GM19468 (cell line): ENCODE measurements at regions not wholly inside any gene's neighbourhood (a gene's known extent, or its start where the extent isn't known, plus 50 kb on each side); places are given as distances from the start of the nearest gene placed in this dataset.
"Not testable (repeated sequence)": the region's sequence is repeated elsewhere in the genome, so short reads cannot be mapped to it uniquely, and the experiment has no call there.

ENCODE experiments used
- ATAC-seq: cut with Tn5 transposase; IDR thresholded peaks from one replicate; pipeline ENCODE4 v1.9.1; 2021; ENCODE audit warnings: mild to moderate bottlenecking, moderate library complexity, moderate number of reproducible peaks; ENCODE audit not compliant: unreplicated experiment; ENCODE audit errors: extremely low read depth

GRCh38 chr2:121133551-121134319 is 151.3 kb downstream of the TFCP2L1 start:
- ATAC-seq = no peak

GRCh38 chr2:121134728-121135127 is 150.3 kb downstream of the TFCP2L1 start:
- no peak for ATAC-seq

- no peak for ATAC-seq
Measured at GRCh38 chr2:121135168-121135853, 149.7 kb downstream of the TFCP2L1 start.

GRCh38 chr2:121136323-121136722 is 148.7 kb downstream of the TFCP2L1 start:
- no peak for ATAC-seq

- no peak for ATAC-seq
Measured at GRCh38 chr2:121137571-121137970, 147.4 kb downstream of the TFCP2L1 start.

GRCh38 chr2:121140734-121141133 is 144.3 kb downstream of the TFCP2L1 start:
- no peak for ATAC-seq

GRCh38 chr2:121142452-121142851 is 142.6 kb downstream of the TFCP2L1 start:
- ATAC-seq = no peak

GRCh38 chr2:121144111-121144510 is 140.9 kb downstream of the TFCP2L1 start:
- no peak for ATAC-seq

GRCh38 chr2:121146630-121147029 is 138.4 kb downstream of the TFCP2L1 start:
- ATAC-seq = no peak

- no peak for ATAC-seq
Measured at GRCh38 chr2:121147766-121148165, 137.2 kb downstream of the TFCP2L1 start.

GRCh38 chr2:121148481-121148880 is 136.5 kb downstream of the TFCP2L1 start:
- ATAC-seq = no peak

- ATAC-seq = no peak
Measured at GRCh38 chr2:121149384-121149783, 135.6 kb downstream of the TFCP2L1 start.

GRCh38 chr2:121150126-121150525 is 134.9 kb downstream of the TFCP2L1 start:
- ATAC-seq = no peak

- ATAC-seq = no peak
Measured at GRCh38 chr2:121150713-121151112, 134.3 kb downstream of the TFCP2L1 start.

- no peak for ATAC-seq
Measured at GRCh38 chr2:121151311-121152109, 133.5 kb downstream of the TFCP2L1 start.

- no peak for ATAC-seq
Measured at GRCh38 chr2:121152861-121153260, 132.1 kb downstream of the TFCP2L1 start.

- no peak for ATAC-seq
Measured at GRCh38 chr2:121153516-121153915, 131.5 kb downstream of the TFCP2L1 start.

GRCh38 chr2:121155502-121156056 is 129.4 kb downstream of the TFCP2L1 start:
- ATAC-seq = no peak

GRCh38 chr2:121157481-121157880 is 127.5 kb downstream of the TFCP2L1 start:
- not testable (repeated sequence) for ATAC-seq

- ATAC-seq = no peak
Measured at GRCh38 chr2:121159291-121160071, 125.5 kb downstream of the TFCP2L1 start.
